ENCODE measurements at regions not wholly inside any gene's neighbourhood (a gene's known extent, or its start where the extent isn't known, plus 50 kb on each side); places are given as distances from the start of the nearest gene placed in this dataset.
"Not testable (repeated sequence)": the region's sequence is repeated elsewhere in the genome, so short reads cannot be mapped to it uniquely, and the experiment has no call there.

DNA sequence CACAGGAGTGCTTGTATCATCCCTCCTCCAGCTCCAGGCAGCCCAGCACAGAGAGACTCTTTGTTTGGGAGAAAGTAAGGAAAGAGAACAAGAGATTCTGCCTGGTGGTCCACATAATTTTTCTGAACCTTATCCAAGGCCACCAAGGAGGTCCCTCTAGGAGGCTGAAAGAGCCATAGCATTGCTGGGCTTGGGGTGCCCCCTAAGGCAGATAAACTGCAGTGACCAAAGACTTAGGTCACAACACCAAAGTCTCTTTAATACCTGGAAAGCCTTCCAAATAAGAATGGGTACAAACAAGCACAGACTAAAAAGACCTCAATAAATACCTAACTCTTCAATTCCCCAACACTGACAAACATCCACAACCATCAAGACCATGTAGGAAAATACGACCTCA is 310.2 kb upstream of the PPP2R3A start:
- H3K9me3 ChIP-seq = no peaks in the 10 kb centered on the region
- intact Hi-C loops (cut with DNase I) = no loop called here
- no peak for TF ChIP-seq CTCF (IDR thresholded peaks at IDR 0.05)
- DNase-seq (ENCODE audit: low spot score in 2 of 2) = no peak
- no peaks in the 10 kb centered on the region for H3K36me3 ChIP-seq
- H3K4me1 ChIP-seq = no peaks in the 10 kb centered on the region
- H3K27ac ChIP-seq = no peak overlapping the region
- no peaks in the 10 kb centered on the region for H3K27me3 ChIP-seq
- H3K4me3 ChIP-seq = no peak overlapping the region

DNA sequence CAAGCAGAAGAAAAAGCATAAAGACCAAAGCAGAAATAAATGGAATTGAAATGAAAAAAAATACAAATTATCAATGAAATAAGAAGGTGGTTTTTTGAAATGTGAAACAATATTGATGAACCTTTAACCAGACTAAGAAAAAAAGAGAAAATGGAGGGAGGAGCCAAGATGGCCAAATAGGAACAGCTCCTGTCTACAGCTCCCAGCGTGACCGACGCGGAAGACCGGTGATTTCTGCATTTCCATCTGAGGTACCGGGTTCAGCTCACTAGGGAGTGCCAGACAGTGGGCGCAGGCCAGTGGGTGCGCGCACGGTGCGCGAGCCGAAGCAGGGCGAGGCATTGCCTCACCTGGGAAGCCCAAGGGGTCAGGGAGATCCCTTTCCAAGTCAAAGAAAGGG is 307.1 kb upstream of the PPP2R3A start:
- not testable (repeated sequence) for H3K27ac ChIP-seq

GRCh38 chr3:135667061-135667460 is 298.5 kb upstream of the PPP2R3A start:
- Histone ChIP-seq H3K27me3 (no peaks in the 10 kb centered on the region), H3K4me1 (no peaks in the 10 kb centered on the region), H3K27ac (no peak overlapping the region), H3K36me3 (no peaks in the 10 kb centered on the region), H3K9me3 (peaks cover 0 to 3% of the 10 kb centered on the region in 2 donors), H3K4me3 (no peak overlapping the region)
- intact Hi-C loops (cut with DNase I) = no loop called here
- no peak for TF ChIP-seq CTCF (IDR thresholded peaks at IDR 0.05)
- DNase-seq (ENCODE audit: low spot score in 2 of 2) = no peak

More for the DNA sequence above, 307.1 kb upstream of the PPP2R3A start:
- H3K4me3 ChIP-seq; H3K9me3 ChIP-seq; H3K36me3 ChIP-seq; H3K4me1 ChIP-seq; intact Hi-C loops (cut with DNase I); H3K27me3 ChIP-seq; DNase-seq (ENCODE audit: low spot score in 2 of 2): not testable (repeated sequence)

DNA sequence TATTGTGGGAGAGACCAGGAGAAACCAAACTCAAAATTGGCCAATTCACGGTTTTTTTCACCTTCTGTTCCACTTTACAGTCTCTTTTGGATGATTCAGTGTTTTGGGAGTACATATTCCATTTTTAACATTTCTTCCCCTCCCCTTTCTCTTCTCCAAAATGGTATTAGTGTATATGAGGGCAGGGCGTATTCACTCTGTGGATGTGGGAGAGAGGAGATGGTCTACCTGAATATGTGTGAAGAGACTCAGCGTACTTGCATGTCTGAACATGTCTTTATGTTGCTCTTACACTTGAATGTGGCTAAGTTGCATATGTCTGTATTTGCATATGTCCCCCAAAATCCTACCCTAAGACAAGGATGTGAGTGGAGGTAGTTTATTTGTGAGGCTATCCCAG is 291.0 kb upstream of the PPP2R3A start:
- Histone ChIP-seq H3K9me3 (no peaks in the 10 kb centered on the region), H3K4me3 (no peak overlapping the region), H3K27ac (no peak overlapping the region), H3K27me3 (no peaks in the 10 kb centered on the region), H3K4me1 (no peaks in the 10 kb centered on the region), H3K36me3 (no peaks in the 10 kb centered on the region)
- DNase-seq (ENCODE audit: low spot score in 2 of 2) = no peak
- intact Hi-C loops (cut with DNase I) = no loop called here
- TF ChIP-seq CTCF (IDR thresholded peaks at IDR 0.05) = no peak

- Histone ChIP-seq H3K4me3 (no peak overlapping the region), H3K4me1 (no peaks in the 10 kb centered on the region), H3K27ac (no peak overlapping the region), H3K27me3 (no peaks in the 10 kb centered on the region), H3K36me3 (no peaks in the 10 kb centered on the region), H3K9me3 (peaks cover 0 to 3% of the 10 kb centered on the region in 2 donors)
- intact Hi-C loops (cut with DNase I) = no loop called here
- TF ChIP-seq CTCF (IDR thresholded peaks at IDR 0.05) = no peak
- DNase-seq (ENCODE audit: low spot score in 2 of 2) = no peak
Observed at GRCh38 chr3:135678386-135678785, 287.1 kb upstream of the PPP2R3A start.

- no peak for TF ChIP-seq CTCF (IDR thresholded peaks at IDR 0.05)
- H3K9me3 ChIP-seq = no peaks in the 10 kb centered on the region
- intact Hi-C loops (cut with DNase I) = no loop called here
- H3K4me3 ChIP-seq = no peak overlapping the region
- no peaks in the 10 kb centered on the region for H3K36me3 ChIP-seq
- H3K27ac ChIP-seq = no peak overlapping the region
- no peak for DNase-seq (ENCODE audit: low spot score in 2 of 2)
- H3K27me3 ChIP-seq = no peaks in the 10 kb centered on the region
- H3K4me1 ChIP-seq = no peaks in the 10 kb centered on the region
Observed at GRCh38 chr3:135688003-135688402, 277.5 kb upstream of the PPP2R3A start.

Measured in ascending aorta (tissue), 2 donors.